H1 (cell line): ENCODE measurements at regions not wholly inside any gene's neighbourhood (a gene's known extent, or its start where the extent isn't known, plus 50 kb on each side); places are given as distances from the start of the nearest gene placed in this dataset.

Experiments
- BCL11A ChIP-seq, 2 experiments: IDR thresholded peaks; one replicate each; pipeline ENCODE4 v1.6.1; 2011; ENCODE audit warnings: low read depth in 2 of 2, low read length in 2 of 2, mild to moderate bottlenecking in 2 of 2
- CTCF ChIP-seq, 3 experiments: IDR thresholded peaks; 1 replicate in 2 of 3; 2 replicates in 1 of 3; pipeline versions ENCODE4 v1.5.1 to v1.6.1; 2011; ENCODE audit warnings: low read length in 3 of 3, mild to moderate bottlenecking in 3 of 3, inconsistent platforms in 2 of 3, low read depth in 1 of 3, moderate library complexity in 1 of 3; ENCODE audit not compliant: insufficient read depth in 1 of 3; ENCODE audit errors: control extremely low read depth in 1 of 3
- EP300 ChIP-seq, 2 experiments: IDR thresholded peaks; 1 replicate in 1 of 2; 2 replicates in 1 of 2; pipeline ENCODE4 v1.6.1; 2011 to 2012; ENCODE audit warnings: low read depth in 2 of 2, low read length in 2 of 2, mild to moderate bottlenecking in 2 of 2, borderline replicate concordance in 1 of 2, inconsistent platforms in 1 of 2, moderate library complexity in 1 of 2
- EZH2 ChIP-seq: fragments of 200-600 bp; sonication (generic); IDR thresholded peaks from 2 replicates; pipeline ENCODE4 v1.7.1; 2012; ENCODE audit warnings: low read depth, mild to moderate bottlenecking, moderate library complexity, low read length, inconsistent platforms; ENCODE audit not compliant: severe bottlenecking
- GTF2F1 ChIP-seq: IDR thresholded peaks from 2 replicates; pipeline ENCODE4 v1.6.1; 2012; ENCODE audit warnings: low read depth, low read length, improper control_type of control experiment, borderline replicate concordance
- MAFK ChIP-seq: IDR thresholded peaks from 2 replicates; pipeline ENCODE4 v1.6.1; 2012; ENCODE audit warnings: low read depth, mild to moderate bottlenecking, improper control_type of control experiment, low read length
- PHF8 ChIP-seq: fragments of 200-600 bp; sonication (generic); conservative IDR thresholded peaks from 2 replicates; pipeline ENCODE4 v1.7.1; 2012; ENCODE audit warnings: low read depth, mild to moderate bottlenecking, inconsistent platforms, low read length, moderate library complexity
- POLR2A ChIP-seq, 2 experiments: IDR thresholded peaks; 1 replicate in 1 of 2; 2 replicates in 1 of 2; pipeline ENCODE4 v1.6.1; 2011; ENCODE audit warnings: low read depth in 2 of 2, low read length in 2 of 2, mild to moderate bottlenecking in 2 of 2; ENCODE audit errors: control extremely low read depth in 1 of 2
- POLR2AphosphoS5 ChIP-seq: IDR thresholded peaks from 2 replicates; pipeline ENCODE4 v1.6.1; 2011; ENCODE audit warnings: low read depth, low read length
- RAD21 ChIP-seq, 2 experiments: IDR thresholded peaks in 1 of 2; conservative IDR thresholded peaks in 1 of 2; 2 replicates each; pipeline ENCODE4 v1.6.1; 2011; ENCODE audit warnings: low read depth in 2 of 2, low read length in 2 of 2, improper control_type of control experiment in 1 of 2, inconsistent platforms in 1 of 2, mild to moderate bottlenecking in 1 of 2, moderate library complexity in 1 of 2

DNA sequence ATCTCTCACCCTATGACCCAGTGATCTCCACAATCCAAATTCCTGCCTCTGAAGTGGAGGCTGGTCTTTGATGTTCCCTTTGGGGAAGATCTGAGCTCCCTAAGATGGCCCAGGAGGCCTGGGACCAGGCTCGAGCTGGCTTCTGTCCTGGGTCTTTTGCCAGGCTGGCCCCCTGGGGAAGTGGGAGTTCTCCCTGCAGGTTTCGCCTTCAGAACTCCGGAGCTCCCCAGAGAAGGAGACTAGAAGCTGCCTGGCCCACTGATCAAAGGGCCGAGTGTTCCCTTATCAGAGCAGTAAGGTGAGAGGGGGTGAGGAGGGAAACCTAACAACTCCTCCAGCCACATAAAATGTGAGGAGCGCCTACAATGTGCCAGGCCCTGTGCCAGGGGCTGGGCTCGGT is 147.1 kb downstream of the IRF8 start:
- TF ChIP-seq POLR2A (IDR thresholded peaks at IDR 0.05; ENCODE audit: control extremely low read depth in 1 of 2, low read depth in 2 of 2, low read length in 2 of 2): no peak
- no peak for TF ChIP-seq CTCF (IDR thresholded peaks at IDR 0.05; ENCODE audit: control extremely low read depth in 1 of 3, insufficient read depth in 1 of 3, low read depth in 1 of 3, low read length in 3 of 3)
- TF ChIP-seq EP300 (IDR thresholded peaks at IDR 0.05; ENCODE audit: borderline replicate concordance in 1 of 2, low read depth in 2 of 2, low read length in 2 of 2): no peak
- no peak for TF ChIP-seq BCL11A (IDR thresholded peaks at IDR 0.05; ENCODE audit: low read depth in 2 of 2, low read length in 2 of 2)
- no peak for TF ChIP-seq MAFK
- no peak for TF ChIP-seq EZH2
- TF ChIP-seq POLR2AphosphoS5: no peak
- no peak for TF ChIP-seq RAD21 (IDR thresholded peaks at IDR 0.05 in 1 of 2, conservative IDR thresholded peaks at IDR 0.05 in 1 of 2; ENCODE audit: low read depth in 2 of 2, low read length in 2 of 2)
- TF ChIP-seq PHF8: no peak
- TF ChIP-seq GTF2F1: no peak
